Neural cell (in vitro differentiated cells): ENCODE measurements at regions not wholly inside any gene's neighbourhood (a gene's known extent, or its start where the extent isn't known, plus 50 kb on each side); places are given as distances from the start of the nearest gene placed in this dataset.

Experiments
- H2AFZ ChIP-seq: fragments of 200-600, 300-800 bp; sonication (generic), shearing (Covaris generic); 2 replicates; pipeline ENCODE4 v1.6.0; 2014; ENCODE audit warnings: low read depth, mild to moderate bottlenecking, antibody characterized with exemption, low read length, moderate library complexity
- H3F3A ChIP-seq: fragments of 200-600 bp; shearing (Covaris generic); 2 replicates; pipeline ENCODE4 v1.6.1; 2016; ENCODE audit warnings: mild to moderate bottlenecking, moderate library complexity, mixed read lengths, antibody characterized with exemption, low read length; ENCODE audit not compliant: insufficient read depth, poor library complexity, severe bottlenecking
- H3K27ac ChIP-seq: fragments of 200-600, 300-800 bp; sonication (generic), shearing (Covaris generic); 2 replicates; pipeline ENCODE4 v1.5.1; 2014; ENCODE audit warnings: mild to moderate bottlenecking, low read length, moderate library complexity
- H3K27me3 ChIP-seq: fragments of 300-800, 200-600 bp; sonication (generic), shearing (Covaris generic); 2 replicates; pipeline ENCODE4 v1.6.0; 2014; ENCODE audit warnings: mild to moderate bottlenecking, low read depth, low read length, moderate library complexity; ENCODE audit not compliant: insufficient read depth
- H3K36me3 ChIP-seq: fragments of 300-800, 200-600 bp; sonication (generic), shearing (Covaris generic); 2 replicates; pipeline ENCODE4 v1.5.1; 2014; ENCODE audit warnings: mild to moderate bottlenecking, antibody characterized with exemption, low read length, moderate library complexity; ENCODE audit not compliant: insufficient read depth
- H3K4me2 ChIP-seq: fragments of 300-800, 200-600 bp; sonication (generic), shearing (Covaris generic); 2 replicates; pipeline ENCODE4 v1.6.0; 2014; ENCODE audit warnings: mild to moderate bottlenecking, low read length
- H3K4me3 ChIP-seq: fragments of 300-800, 200-600 bp; sonication (generic), shearing (Covaris generic); 2 replicates; pipeline ENCODE4 v1.5.1; 2014; ENCODE audit warnings: mild to moderate bottlenecking, low read length, moderate library complexity
- H3K79me2 ChIP-seq: fragments of 200-600 bp; shearing (Covaris generic); replicated peaks from 2 replicates; pipeline ENCODE4 v1.6.0; 2014; ENCODE audit warnings: mild to moderate bottlenecking, low read length, moderate library complexity; ENCODE audit not compliant: insufficient read depth
- H3K9ac ChIP-seq: fragments of 300-800, 200-600 bp; sonication (generic), shearing (Covaris generic); 2 replicates; pipeline ENCODE4 v1.6.1; 2016; ENCODE audit warnings: mild to moderate bottlenecking, low read length, mixed read lengths
- H3K9me2 ChIP-seq: fragments of 200-600 bp; shearing (Covaris generic); 2 replicates; pipeline ENCODE4 v1.6.1; 2016; ENCODE audit warnings: mild to moderate bottlenecking, low read length, mixed read lengths; ENCODE audit not compliant: insufficient read depth
- H3K9me3 ChIP-seq: fragments of 200-600, 300-800 bp; sonication (generic), shearing (Covaris generic); 2 replicates; pipeline ENCODE4 v1.6.1; 2016; ENCODE audit warnings: mild to moderate bottlenecking, mixed run types, low read length, moderate library complexity, mixed read lengths
- H4K20me1 ChIP-seq: fragments of 200-600 bp; shearing (Covaris generic); 2 replicates; pipeline ENCODE4 v1.6.1; 2016; ENCODE audit warnings: mild to moderate bottlenecking, mixed run types; ENCODE audit not compliant: insufficient read depth
- EP300 ChIP-seq: fragments of 450-650 bp; conservative IDR thresholded peaks from 2 replicates; pipeline ENCODE4 v1.6.1; 2014; ENCODE audit warnings: antibody characterized with exemption, mild to moderate bottlenecking, moderate library complexity; ENCODE audit not compliant: poor library complexity, severe bottlenecking
- EZH2 ChIP-seq: fragments of 200-600, 300-800 bp; shearing (Covaris generic), sonication (generic); IDR thresholded peaks from 2 replicates; pipeline ENCODE4 v1.6.1; 2014; ENCODE audit warnings: antibody characterized with exemption, low read length, borderline replicate concordance, mild to moderate bottlenecking; ENCODE audit not compliant: insufficient read depth, poor library complexity, severe bottlenecking
- MXI1 ChIP-seq: fragments of 450-650 bp; conservative IDR thresholded peaks from 2 replicates; pipeline ENCODE4 v1.6.1; 2014; ENCODE audit warnings: antibody characterized with exemption, mild to moderate bottlenecking; ENCODE audit not compliant: poor library complexity, severe bottlenecking
- POLR2AphosphoS5 ChIP-seq: IDR thresholded peaks from 2 replicates; pipeline ENCODE4 v1.6.1; 2012
- RAD21 ChIP-seq: fragments of 450-650 bp; conservative IDR thresholded peaks from 2 replicates; pipeline ENCODE4 v1.6.1; 2014; ENCODE audit warnings: antibody characterized with exemption, mild to moderate bottlenecking, moderate library complexity
- SMC3 ChIP-seq: fragments of 450-650 bp; conservative IDR thresholded peaks from 2 replicates; pipeline ENCODE4 v1.6.1; 2014; ENCODE audit warnings: antibody characterized with exemption, mild to moderate bottlenecking, moderate library complexity; ENCODE audit not compliant: poor library complexity
- TAF1 ChIP-seq: IDR thresholded peaks from 2 replicates; pipeline ENCODE4 v1.6.1; 2012; ENCODE audit warnings: low read depth
- TF ChIP-seq, protein P1 (sequence below): IDR thresholded peaks from 2 replicates; pipeline ENCODE4 v1.6.1; 2012; ENCODE audit warnings: borderline replicate concordance
- TF ChIP-seq, protein P2 (sequence below): fragments of 450-650 bp; IDR thresholded peaks from 2 replicates; pipeline ENCODE4 v1.5.1; 2014; ENCODE audit warnings: antibody characterized with exemption, mild to moderate bottlenecking, moderate library complexity; ENCODE audit not compliant: poor library complexity, severe bottlenecking

DNA sequence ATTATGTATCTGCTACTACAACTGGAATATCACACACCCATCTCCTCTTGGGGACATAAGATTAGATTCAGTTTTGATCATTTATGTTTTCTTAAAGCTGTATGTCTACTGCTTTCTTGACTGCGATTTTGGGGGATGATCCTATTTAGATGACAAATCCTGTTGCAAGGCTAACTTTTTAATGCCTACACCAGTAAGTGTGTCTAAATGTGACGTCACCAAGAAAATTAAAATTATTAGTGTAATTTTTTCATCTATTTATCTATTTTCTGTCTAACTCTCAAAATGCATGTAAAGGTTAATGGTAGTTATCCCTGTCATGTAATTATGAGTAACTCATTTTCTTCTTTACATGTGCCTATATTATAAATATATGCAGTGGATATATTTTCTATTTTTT lies 170.9 kb upstream of the PPFIA2 start:
- Histone ChIP-seq H3K4me2 (no peak overlapping the region), H3K36me3 (no peaks in the 10 kb centered on the region), H3K27ac (no peak overlapping the region), H2AFZ (no peak overlapping the region), H3K9ac (no peak overlapping the region), H3F3A (no peaks in the 10 kb centered on the region), H3K4me3 (no peak overlapping the region), H3K9me2 (no peaks in the 10 kb centered on the region), H3K79me2 (no peaks in the 10 kb centered on the region), H4K20me1 (no peaks in the 10 kb centered on the region), H3K27me3 (no peaks in the 10 kb centered on the region), H3K9me3 (no peaks in the 10 kb centered on the region)
- no peak for TF ChIP-seq EZH2

DNA sequence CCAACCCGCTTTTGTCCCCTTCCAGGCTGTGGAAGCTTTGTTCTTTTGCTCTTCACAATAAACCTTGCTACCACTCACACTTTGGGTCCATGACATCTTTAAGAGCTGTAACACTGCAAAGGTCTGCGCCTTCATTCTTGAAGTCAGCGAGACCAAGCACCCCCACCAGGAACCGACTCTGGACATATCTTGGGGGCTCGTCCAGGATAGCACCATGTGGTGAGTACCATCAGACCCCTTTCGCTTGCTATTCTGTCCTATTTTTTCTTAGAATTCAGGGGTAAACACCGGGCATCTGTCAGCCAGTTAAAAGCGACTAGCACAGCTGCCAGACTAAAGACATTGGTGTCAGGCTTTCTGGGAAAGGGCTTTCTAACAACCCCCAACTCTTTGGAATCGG lies 137.6 kb upstream of the PPFIA2 start:
- no peaks in the 10 kb centered on the region for H3F3A ChIP-seq
- H3K4me3 ChIP-seq, result no peak overlapping the region
- no peaks in the 10 kb centered on the region for H4K20me1 ChIP-seq
- no peak overlapping the region for H3K9ac ChIP-seq
- H3K27ac ChIP-seq, result no peak overlapping the region
- H3K27me3 ChIP-seq, result no peaks in the 10 kb centered on the region
- H3K79me2 ChIP-seq, result no peaks in the 10 kb centered on the region
- no peaks in the 10 kb centered on the region for H3K9me3 ChIP-seq
- H3K9me2 ChIP-seq, result no peaks in the 10 kb centered on the region
- TF ChIP-seq RAD21, result no peak
- no peak for TF ChIP-seq TAF1
- no peak for TF ChIP-seq POLR2AphosphoS5
- TF ChIP-seq, protein P1, sequence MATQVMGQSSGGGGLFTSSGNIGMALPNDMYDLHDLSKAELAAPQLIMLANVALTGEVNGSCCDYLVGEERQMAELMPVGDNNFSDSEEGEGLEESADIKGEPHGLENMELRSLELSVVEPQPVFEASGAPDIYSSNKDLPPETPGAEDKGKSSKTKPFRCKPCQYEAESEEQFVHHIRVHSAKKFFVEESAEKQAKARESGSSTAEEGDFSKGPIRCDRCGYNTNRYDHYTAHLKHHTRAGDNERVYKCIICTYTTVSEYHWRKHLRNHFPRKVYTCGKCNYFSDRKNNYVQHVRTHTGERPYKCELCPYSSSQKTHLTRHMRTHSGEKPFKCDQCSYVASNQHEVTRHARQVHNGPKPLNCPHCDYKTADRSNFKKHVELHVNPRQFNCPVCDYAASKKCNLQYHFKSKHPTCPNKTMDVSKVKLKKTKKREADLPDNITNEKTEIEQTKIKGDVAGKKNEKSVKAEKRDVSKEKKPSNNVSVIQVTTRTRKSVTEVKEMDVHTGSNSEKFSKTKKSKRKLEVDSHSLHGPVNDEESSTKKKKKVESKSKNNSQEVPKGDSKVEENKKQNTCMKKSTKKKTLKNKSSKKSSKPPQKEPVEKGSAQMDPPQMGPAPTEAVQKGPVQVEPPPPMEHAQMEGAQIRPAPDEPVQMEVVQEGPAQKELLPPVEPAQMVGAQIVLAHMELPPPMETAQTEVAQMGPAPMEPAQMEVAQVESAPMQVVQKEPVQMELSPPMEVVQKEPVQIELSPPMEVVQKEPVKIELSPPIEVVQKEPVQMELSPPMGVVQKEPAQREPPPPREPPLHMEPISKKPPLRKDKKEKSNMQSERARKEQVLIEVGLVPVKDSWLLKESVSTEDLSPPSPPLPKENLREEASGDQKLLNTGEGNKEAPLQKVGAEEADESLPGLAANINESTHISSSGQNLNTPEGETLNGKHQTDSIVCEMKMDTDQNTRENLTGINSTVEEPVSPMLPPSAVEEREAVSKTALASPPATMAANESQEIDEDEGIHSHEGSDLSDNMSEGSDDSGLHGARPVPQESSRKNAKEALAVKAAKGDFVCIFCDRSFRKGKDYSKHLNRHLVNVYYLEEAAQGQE, result no peak
- TF ChIP-seq EZH2, result no peak
- TF ChIP-seq SMC3, result no peak
- TF ChIP-seq MXI1, result no peak
- TF ChIP-seq EP300, result no peak
- TF ChIP-seq, protein P2, sequence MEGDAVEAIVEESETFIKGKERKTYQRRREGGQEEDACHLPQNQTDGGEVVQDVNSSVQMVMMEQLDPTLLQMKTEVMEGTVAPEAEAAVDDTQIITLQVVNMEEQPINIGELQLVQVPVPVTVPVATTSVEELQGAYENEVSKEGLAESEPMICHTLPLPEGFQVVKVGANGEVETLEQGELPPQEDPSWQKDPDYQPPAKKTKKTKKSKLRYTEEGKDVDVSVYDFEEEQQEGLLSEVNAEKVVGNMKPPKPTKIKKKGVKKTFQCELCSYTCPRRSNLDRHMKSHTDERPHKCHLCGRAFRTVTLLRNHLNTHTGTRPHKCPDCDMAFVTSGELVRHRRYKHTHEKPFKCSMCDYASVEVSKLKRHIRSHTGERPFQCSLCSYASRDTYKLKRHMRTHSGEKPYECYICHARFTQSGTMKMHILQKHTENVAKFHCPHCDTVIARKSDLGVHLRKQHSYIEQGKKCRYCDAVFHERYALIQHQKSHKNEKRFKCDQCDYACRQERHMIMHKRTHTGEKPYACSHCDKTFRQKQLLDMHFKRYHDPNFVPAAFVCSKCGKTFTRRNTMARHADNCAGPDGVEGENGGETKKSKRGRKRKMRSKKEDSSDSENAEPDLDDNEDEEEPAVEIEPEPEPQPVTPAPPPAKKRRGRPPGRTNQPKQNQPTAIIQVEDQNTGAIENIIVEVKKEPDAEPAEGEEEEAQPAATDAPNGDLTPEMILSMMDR, result no peak
- no peak overlapping the region for H3K4me2 ChIP-seq
- no peaks in the 10 kb centered on the region for H3K36me3 ChIP-seq
- no peak overlapping the region for H2AFZ ChIP-seq

DNA sequence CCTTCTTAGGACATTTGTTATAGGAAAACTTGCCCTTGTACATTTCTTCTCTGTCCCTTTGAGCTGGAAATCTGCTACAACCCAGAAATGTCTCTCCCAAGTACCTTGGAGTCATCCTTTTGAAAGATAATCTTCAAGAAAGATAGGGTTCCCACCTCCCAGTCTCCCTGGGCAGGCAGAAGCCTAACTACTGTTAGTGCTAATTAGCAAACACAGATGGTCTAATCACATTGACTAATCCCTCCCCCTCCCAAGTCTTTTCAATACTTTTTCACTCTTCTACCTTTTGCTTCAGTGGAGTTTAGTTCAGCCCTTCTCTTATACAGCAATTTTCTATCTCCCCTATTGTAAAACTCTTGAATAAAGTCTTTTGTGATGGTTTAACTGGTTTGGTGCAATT lies 129.8 kb upstream of the PPFIA2 start:
- Histone ChIP-seq H3K9ac (no peak overlapping the region), H4K20me1 (no peaks in the 10 kb centered on the region), H3K27ac (no peak overlapping the region), H3K4me3 (no peak overlapping the region), H3K79me2 (no peaks in the 10 kb centered on the region), H3F3A (no peaks in the 10 kb centered on the region), H3K36me3 (no peaks in the 10 kb centered on the region), H2AFZ (no peak overlapping the region), H3K4me2 (no peak overlapping the region), H3K27me3 (no peaks in the 10 kb centered on the region), H3K9me3 (no peaks in the 10 kb centered on the region), H3K9me2 (no peaks in the 10 kb centered on the region)
- TF ChIP-seq RAD21, result no peak
- TF ChIP-seq, protein P1, result no peak
- no peak for TF ChIP-seq EP300
- TF ChIP-seq, protein P2, result no peak
- no peak for TF ChIP-seq TAF1
- no peak for TF ChIP-seq MXI1
- TF ChIP-seq SMC3, result no peak
- no peak for TF ChIP-seq EZH2
- no peak for TF ChIP-seq POLR2AphosphoS5
